Liver (tissue), 8 donors: ENCODE measurements at regions not wholly inside any gene's neighbourhood (a gene's known extent, or its start where the extent isn't known, plus 50 kb on each side); places are given as distances from the start of the nearest gene placed in this dataset.

Experiments
- DNase-seq: peaks from one replicate; pipeline ENCODE4 v3.0.0-alpha.2; 2017; ENCODE audit warnings: low spot score
- H3K27ac ChIP-seq, 2 donors: one replicate each; pipeline ENCODE4 v1.7.0; 2013; ENCODE audit warnings: inconsistent platforms in 2 of 2, low read length in 2 of 2, control low read depth in 1 of 2, low read depth in 1 of 2, mild to moderate bottlenecking in 1 of 2
- H3K27me3 ChIP-seq, 4 donors: one replicate each; pipeline versions ENCODE4 v1.6.1 to v1.7.0; 2013; ENCODE audit warnings: low read length in 3 of 4, inconsistent platforms in 1 of 4, mild to moderate bottlenecking in 1 of 4, moderate library complexity in 1 of 4; ENCODE audit not compliant: control insufficient read depth in 4 of 4, insufficient read depth in 4 of 4
- H3K36me3 ChIP-seq, 4 donors: one replicate each; pipeline versions ENCODE4 v1.6.1 to v1.7.0; 2013; ENCODE audit warnings: low read length in 3 of 4, mild to moderate bottlenecking in 3 of 4, low read depth in 1 of 4, moderate library complexity in 1 of 4; ENCODE audit not compliant: control insufficient read depth in 4 of 4, insufficient read depth in 3 of 4
- H3K4me1 ChIP-seq, 4 donors: one replicate each; pipeline versions ENCODE4 v1.6.1 to v1.7.0; 2013; ENCODE audit warnings: low read length in 3 of 4, mild to moderate bottlenecking in 3 of 4, moderate library complexity in 1 of 4; ENCODE audit not compliant: control insufficient read depth in 4 of 4, insufficient read depth in 4 of 4
- H3K4me3 ChIP-seq, 3 donors: one replicate each; pipeline versions ENCODE4 v1.6.1 to v1.7.0; 2013; ENCODE audit warnings: low read length in 3 of 3, control low read depth in 1 of 3, low read depth in 1 of 3, mild to moderate bottlenecking in 1 of 3
- H3K9ac ChIP-seq, 2 donors: one replicate each; pipeline ENCODE4 v1.7.0; 2013; ENCODE audit warnings: low read length in 2 of 2, mild to moderate bottlenecking in 2 of 2, moderate library complexity in 2 of 2, control low read depth in 1 of 2, low read depth in 1 of 2
- H3K9me3 ChIP-seq, 4 donors: one replicate each; pipeline versions ENCODE4 v1.6.1 to v1.7.0; 2013; ENCODE audit warnings: low read length in 3 of 4; ENCODE audit not compliant: control insufficient read depth in 4 of 4
- ATF3 ChIP-seq: IDR thresholded peaks from 2 replicates; pipeline ENCODE4 v1.6.1; 2016; ENCODE audit warnings: antibody characterized with exemption
- CTCF ChIP-seq: fragments of 150-350 bp; IDR thresholded peaks from 2 replicates; pipeline ENCODE4 v1.5.1; 2017; ENCODE audit warnings: improper control_type of control experiment, low read depth, low read length; ENCODE audit not compliant: missing input control
- EGR1 ChIP-seq, 2 donors: IDR thresholded peaks; 2 replicates each; pipeline ENCODE4 v1.6.1; 2016 to 2018; ENCODE audit warnings: antibody characterized with exemption in 2 of 2, low read depth in 2 of 2
- FOXA1 ChIP-seq: IDR thresholded peaks from 2 replicates; pipeline ENCODE4 v1.6.1; 2016; ENCODE audit warnings: antibody characterized with exemption
- FOXA2 ChIP-seq: IDR thresholded peaks from 2 replicates; pipeline ENCODE4 v1.6.1; 2016; ENCODE audit warnings: antibody characterized with exemption
- GABPA ChIP-seq, 2 donors: IDR thresholded peaks in 1 of 2; conservative IDR thresholded peaks in 1 of 2; 2 replicates each; pipeline ENCODE4 v1.6.1; 2016; ENCODE audit warnings: antibody characterized with exemption in 2 of 2, mild to moderate bottlenecking in 1 of 2, moderate library complexity in 1 of 2
- HNF4A ChIP-seq, 2 donors: conservative IDR thresholded peaks; 2 replicates each; pipeline ENCODE4 v1.6.1; 2016; ENCODE audit warnings: antibody characterized with exemption in 2 of 2, mild to moderate bottlenecking in 2 of 2
- HNF4G ChIP-seq: IDR thresholded peaks from 2 replicates; pipeline ENCODE4 v1.6.1; 2016; ENCODE audit warnings: antibody characterized with exemption
- JUND ChIP-seq, 2 donors: IDR thresholded peaks; 2 replicates each; pipeline ENCODE4 v1.6.1; 2016; ENCODE audit warnings: antibody characterized with exemption in 2 of 2
- NR2F2 ChIP-seq: IDR thresholded peaks from 2 replicates; pipeline ENCODE4 v1.6.1; 2016; ENCODE audit warnings: antibody characterized with exemption
- RAD21 ChIP-seq, 2 donors: IDR thresholded peaks; 2 replicates each; pipeline ENCODE4 v1.6.1; 2016; ENCODE audit warnings: antibody characterized with exemption in 2 of 2, mild to moderate bottlenecking in 2 of 2
- REST ChIP-seq: IDR thresholded peaks from 2 replicates; pipeline ENCODE4 v1.6.1; 2016; ENCODE audit warnings: antibody characterized with exemption, mild to moderate bottlenecking
- SP1 ChIP-seq: IDR thresholded peaks from 2 replicates; pipeline ENCODE4 v1.6.1; 2018; ENCODE audit warnings: antibody characterized with exemption, mild to moderate bottlenecking
- TAF1 ChIP-seq: conservative IDR thresholded peaks from 2 replicates; pipeline ENCODE4 v1.6.1; 2016; ENCODE audit warnings: antibody characterized with exemption, mild to moderate bottlenecking
- YY1 ChIP-seq: IDR thresholded peaks from 2 replicates; pipeline ENCODE4 v1.6.1; 2016; ENCODE audit warnings: antibody characterized with exemption, mild to moderate bottlenecking
- ZBTB33 ChIP-seq: IDR thresholded peaks from 2 replicates; pipeline ENCODE4 v1.6.1; 2016; ENCODE audit warnings: antibody characterized with exemption
- WGBS: extraction: QIAGEN DNeasy Blood & Tissue Kit; methylation state at CpG from one replicate; pipeline ENCODE4 v1.1.7; 2013; 5-methylcytosine and 5-hydroxymethylcytosine counted together
- TF ChIP-seq, protein P1 (sequence below): IDR thresholded peaks from 2 replicates; pipeline ENCODE4 v1.6.1; 2016; ENCODE audit warnings: antibody characterized with exemption
- donor health status: healthy.
- donor health status: healthy.
- donor health status: healthy.
- donor health status: healthy.
- donor health status: healthy.

GRCh38 chrX:28188526-28188925 lies 207.3 kb upstream of the DCAF8L1 start:
- peaks cover 0 to 2% (median 0%) of the 10 kb centered on the region in 4 donors for H3K27me3 ChIP-seq
- H3K9me3 ChIP-seq = no peaks in the 10 kb centered on the region
- no peaks in the 10 kb centered on the region for H3K4me1 ChIP-seq
- no peak for DNase-seq
- WGBS = 63% methylated on average over 1 of the region's 1 CpG
- H3K9ac ChIP-seq = no peak overlapping the region
- no peak overlapping the region for H3K27ac ChIP-seq
- H3K4me3 ChIP-seq = no peak overlapping the region
- H3K36me3 ChIP-seq = no peaks in the 10 kb centered on the region
- TF ChIP-seq FOXA2 = no peak
- no peak for TF ChIP-seq CTCF
- TF ChIP-seq JUND (IDR thresholded peaks at IDR 0.05) = no peak
- TF ChIP-seq NR2F2 = no peak
- no peak for TF ChIP-seq GABPA (IDR thresholded peaks at IDR 0.05 in 1 of 2, conservative IDR thresholded peaks at IDR 0.05 in 1 of 2)
- TF ChIP-seq SP1 = no peak
- TF ChIP-seq, protein P1, sequence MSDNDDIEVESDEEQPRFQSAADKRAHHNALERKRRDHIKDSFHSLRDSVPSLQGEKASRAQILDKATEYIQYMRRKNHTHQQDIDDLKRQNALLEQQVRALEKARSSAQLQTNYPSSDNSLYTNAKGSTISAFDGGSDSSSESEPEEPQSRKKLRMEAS = no peak
- TF ChIP-seq HNF4G = no peak
- no peak for TF ChIP-seq FOXA1
- TF ChIP-seq EGR1 (IDR thresholded peaks at IDR 0.05; ENCODE audit: low read depth in 2 of 2) = no peak
- no peak for TF ChIP-seq HNF4A (conservative IDR thresholded peaks at IDR 0.05)
- TF ChIP-seq REST = no peak

GRCh38 chrX:28180096-28180495 lies 198.8 kb upstream of the DCAF8L1 start:
- WGBS = 73% methylated on average over 2 of the region's 2 CpGs

More at GRCh38 chrX:28180096-28180495, 198.8 kb upstream of the DCAF8L1 start:
- Histone ChIP-seq H3K36me3 (no peaks in the 10 kb centered on the region), H3K9me3 (no peaks in the 10 kb centered on the region), H3K4me1 (no peaks in the 10 kb centered on the region), H3K27me3 (peaks cover 0 to 2% (median 0%) of the 10 kb centered on the region in 4 donors), H3K27ac (no peak overlapping the region), H3K4me3 (no peak overlapping the region), H3K9ac (no peak overlapping the region)
- TF ChIP-seq, protein P1 = no peak
- TF ChIP-seq ZBTB33 (no peak), FOXA2 (no peak), NR2F2 (no peak), HNF4G (no peak), REST (no peak), YY1 (no peak), GABPA (IDR thresholded peaks at IDR 0.05 in 1 of 2, conservative IDR thresholded peaks at IDR 0.05 in 1 of 2) (no peak), JUND (IDR thresholded peaks at IDR 0.05) (no peak), RAD21 (IDR thresholded peaks at IDR 0.05) (no peak), TAF1 (no peak), FOXA1 (no peak), HNF4A (conservative IDR thresholded peaks at IDR 0.05) (no peak), SP1 (no peak), ATF3 (no peak), EGR1 (IDR thresholded peaks at IDR 0.05; ENCODE audit: low read depth in 2 of 2) (no peak)
- DNase-seq = no peak
